ENCODE measurements at regions not wholly inside any gene's neighbourhood (a gene's known extent, or its start where the extent isn't known, plus 50 kb on each side); places are given as distances from the start of the nearest gene placed in this dataset.
"Not testable (repeated sequence)": the region's sequence is repeated elsewhere in the genome, so short reads cannot be mapped to it uniquely, and the experiment has no call there.

- Histone ChIP-seq H3K4me3 (no peak overlapping the region), H3K27ac (no peak overlapping the region), H3K27me3 (no peaks in the 10 kb centered on the region), H3K9me3 (no peaks in the 10 kb centered on the region), H3K36me3 (no peaks in the 10 kb centered on the region), H3K4me1 (no peaks in the 10 kb centered on the region)
- no peak for TF ChIP-seq CTCF (IDR thresholded peaks at IDR 0.05)
- DNase-seq (no peak), FAIRE-seq (no peak), ATAC-seq (no peak)
- 57 to 65% methylated on average over 3 of the region's 3 CpGs for WGBS, 2 donors
- intact Hi-C loops (cut with DNase I) = no loop called here
Measured at GRCh38 chr16:31807086-31807485, 66.5 kb upstream of the ZNF267 start.

- Histone ChIP-seq H3K4me1 (no peaks in the 10 kb centered on the region), H3K9me3 (no peaks in the 10 kb centered on the region), H3K27ac (no peak overlapping the region), H3K27me3 (no peaks in the 10 kb centered on the region), H3K4me3 (no peak overlapping the region), H3K36me3 (no peaks in the 10 kb centered on the region)
- FAIRE-seq (no peak), ATAC-seq (no peak), DNase-seq (no peak)
- 26 to 37% methylated on average over 5 of the region's 5 CpGs for WGBS, 2 donors
- intact Hi-C loops (cut with DNase I) = no loop called here
- no peak for TF ChIP-seq CTCF (IDR thresholded peaks at IDR 0.05)
Measured at GRCh38 chr16:31810863-31811262, 62.7 kb upstream of the ZNF267 start.

GRCh38 chr16:31816141-31816540 lies 57.5 kb upstream of the ZNF267 start:
- intact Hi-C loops (cut with DNase I); H3K4me3 ChIP-seq; FAIRE-seq; H3K9me3 ChIP-seq; H3K27me3 ChIP-seq; DNase-seq; H3K4me1 ChIP-seq; ATAC-seq; H3K27ac ChIP-seq; H3K36me3 ChIP-seq: not testable (repeated sequence)
- WGBS, 2 donors = 62 to 69% methylated on average over 3 of the region's 6 CpGs

GRCh38 chr16:31819386-31819785 lies 54.2 kb upstream of the ZNF267 start:
- Histone ChIP-seq H3K4me3 (no peak overlapping the region), H3K36me3 (no peaks in the 10 kb centered on the region), H3K27ac (no peak overlapping the region), H3K27me3 (no peaks in the 10 kb centered on the region), H3K9me3 (no peaks in the 10 kb centered on the region), H3K4me1 (no peaks in the 10 kb centered on the region)
- FAIRE-seq (no peak), DNase-seq (peak in 1 of 6 donors; percentile 48), ATAC-seq (no peak)
- intact Hi-C loops (cut with DNase I) = no loop called here
- TF ChIP-seq CTCF (IDR thresholded peaks at IDR 0.05) = no peak
- WGBS, 2 donors = 9 to 15% methylated on average over 38 of the region's 38 CpGs

- TF ChIP-seq CTCF (IDR thresholded peaks at IDR 0.05) = no peak
- intact Hi-C loops (cut with DNase I) = no loop called here
- no peak overlapping the region for H3K27ac ChIP-seq
- 53% methylated on average over 16 of the region's 16 CpGs for WGBS, 2 donors
- no peaks in the 10 kb centered on the region for H3K9me3 ChIP-seq
- H3K27me3 ChIP-seq = no peaks in the 10 kb centered on the region
- no peak overlapping the region for H3K4me3 ChIP-seq
- DNase-seq (no peak), ATAC-seq (no peak), FAIRE-seq (no peak)
- H3K4me1 ChIP-seq = no peaks in the 10 kb centered on the region
- H3K36me3 ChIP-seq = no peaks in the 10 kb centered on the region
Measured at GRCh38 chr16:31819948-31820347, 53.7 kb upstream of the ZNF267 start.

Data from pancreas (tissue), 10 donors.